Middle frontal gyrus (tissue), 1 donor: ENCODE measurements at regions not wholly inside any gene's neighbourhood (a gene's known extent, or its start where the extent isn't known, plus 50 kb on each side); places are given as distances from the start of the nearest gene placed in this dataset.
"Not testable (repeated sequence)": the region's sequence is repeated elsewhere in the genome, so short reads cannot be mapped to it uniquely, and the experiment has no call there.

Experiments used
- DNase-seq: peaks from one replicate; pipeline ENCODE4 v3.0.0-alpha.2; 2015; ENCODE audit warnings: low spot score; ENCODE audit errors: extremely low spot score

GRCh38 chr12:20105943-20106342, 262.4 kb upstream of the PDE3A start:
- no peak for DNase-seq

- DNase-seq = no peak
These were observed 258.7 kb upstream of the PDE3A start for GRCh38 chr12:20109676-20110075.

- DNase-seq = not testable (repeated sequence)
These were observed 253.0 kb upstream of the PDE3A start for GRCh38 chr12:20115371-20115770.

- no peak for DNase-seq
These were observed 248.5 kb upstream of the PDE3A start for GRCh38 chr12:20119596-20120402.

- no peak for DNase-seq
These were observed 248.0 kb upstream of the PDE3A start for GRCh38 chr12:20120403-20120725.

- DNase-seq = no peak
These were observed 246.1 kb upstream of the PDE3A start for GRCh38 chr12:20122274-20122673.

GRCh38 chr12:20123465-20123864, 244.9 kb upstream of the PDE3A start:
- no peak for DNase-seq

- DNase-seq = no peak
These were observed 243.0 kb upstream of the PDE3A start for GRCh38 chr12:20125276-20125798.

GRCh38 chr12:20126601-20127000, 241.7 kb upstream of the PDE3A start:
- no peak for DNase-seq

- DNase-seq = no peak
These were observed 240.9 kb upstream of the PDE3A start for GRCh38 chr12:20127413-20127812.

GRCh38 chr12:20128928-20129327, 239.4 kb upstream of the PDE3A start:
- no peak for DNase-seq

- no peak for DNase-seq
These were observed 235.5 kb upstream of the PDE3A start for GRCh38 chr12:20132818-20133217.

GRCh38 chr12:20134652-20135051, 233.7 kb upstream of the PDE3A start:
- no peak for DNase-seq

- DNase-seq = no peak
These were observed 227.6 kb upstream of the PDE3A start for GRCh38 chr12:20140751-20141150.

GRCh38 chr12:20142316-20142715, 226.0 kb upstream of the PDE3A start:
- DNase-seq = no peak

GRCh38 chr12:20142956-20143355, 225.4 kb upstream of the PDE3A start:
- no peak for DNase-seq

GRCh38 chr12:20144341-20144740, 224.0 kb upstream of the PDE3A start:
- no peak for DNase-seq

GRCh38 chr12:20148241-20148640, 220.1 kb upstream of the PDE3A start:
- DNase-seq = no peak

- DNase-seq = no peak
These were observed 217.4 kb upstream of the PDE3A start for GRCh38 chr12:20150835-20151422.

GRCh38 chr12:20154052-20154451, 214.3 kb upstream of the PDE3A start:
- DNase-seq = no peak

GRCh38 chr12:20155374-20155773, 213.0 kb upstream of the PDE3A start:
- no peak for DNase-seq

- DNase-seq = not testable (repeated sequence)
These were observed 207.4 kb upstream of the PDE3A start for GRCh38 chr12:20160899-20161298.
